Coronary artery (tissue), 2 donors: ENCODE measurements at regions not wholly inside any gene's neighbourhood (a gene's known extent, or its start where the extent isn't known, plus 50 kb on each side); places are given as distances from the start of the nearest gene placed in this dataset.

Source experiments
- DNase-seq: peaks from one replicate; pipeline ENCODE4 v3.0.0-alpha.2; 2017; ENCODE audit warnings: low spot score
- H3K27ac ChIP-seq, 2 donors: fragments of 200-600 bp; sonication (generic); one replicate each; pipeline ENCODE4 v1.5.1; 2016 to 2019
- H3K4me3 ChIP-seq: fragments of 200-600 bp; sonication (generic); 2 replicates; pipeline ENCODE4 v1.5.1; 2016; ENCODE audit warnings: mild to moderate bottlenecking, moderate library complexity
- CTCF ChIP-seq: fragments of 200-600 bp; sonication (generic); IDR thresholded peaks from one replicate; pipeline ENCODE4 v1.5.1; 2019; ENCODE audit warnings: antibody characterized with exemption

GRCh38 chr18:60599995-60600394, 227.4 kb upstream of the MC4R start:
- no peak for TF ChIP-seq CTCF
- H3K4me3 ChIP-seq: no peak overlapping the region
- no peak overlapping the region for H3K27ac ChIP-seq
- DNase-seq: no peak

GRCh38 chr18:60601249-60601648, 228.7 kb upstream of the MC4R start:
- Histone ChIP-seq H3K4me3 (no peak overlapping the region), H3K27ac (no peak overlapping the region)
- DNase-seq: no peak
- TF ChIP-seq CTCF: no peak

GRCh38 chr18:60623331-60623730, 250.8 kb upstream of the MC4R start:
- TF ChIP-seq CTCF: no peak
- Histone ChIP-seq H3K27ac (no peak overlapping the region), H3K4me3 (no peak overlapping the region)
- no peak for DNase-seq

- no peak for DNase-seq
- TF ChIP-seq CTCF: no peak
- Histone ChIP-seq H3K4me3 (no peak overlapping the region), H3K27ac (no peak overlapping the region)
Measured at GRCh38 chr18:60624207-60624606, 251.6 kb upstream of the MC4R start.

- no peak overlapping the region for H3K4me3 ChIP-seq
- no peak for TF ChIP-seq CTCF
- no peak overlapping the region for H3K27ac ChIP-seq
- DNase-seq: no peak
Measured at GRCh38 chr18:60639836-60640235, 267.3 kb upstream of the MC4R start.

- no peak for TF ChIP-seq CTCF
- DNase-seq: no peak
- H3K4me3 ChIP-seq: no peak overlapping the region
- no peak overlapping the region for H3K27ac ChIP-seq
Measured at GRCh38 chr18:60643009-60643408, 270.4 kb upstream of the MC4R start.

GRCh38 chr18:60646725-60647124, 274.1 kb upstream of the MC4R start:
- no peak for TF ChIP-seq CTCF
- Histone ChIP-seq H3K27ac (no peak overlapping the region), H3K4me3 (no peak overlapping the region)
- no peak for DNase-seq
